DOHH2 (cell line): ENCODE measurements at regions not wholly inside any gene's neighbourhood (a gene's known extent, or its start where the extent isn't known, plus 50 kb on each side); places are given as distances from the start of the nearest gene placed in this dataset.

Experiments
- EZH2phosphoT487 ChIP-seq: fragments of 200-600 bp; sonication (generic); IDR thresholded peaks from 2 replicates; pipeline ENCODE4 v1.6.1; 2017; ENCODE audit warnings: borderline replicate concordance, mild to moderate bottlenecking, antibody characterized with exemption, low read length, moderate library complexity, mixed read lengths
- TF ChIP-seq, protein P1 (sequence below): fragments of 200-600 bp; sonication (generic); IDR thresholded peaks from one replicate; pipeline ENCODE4 v1.5.1; 2014; ENCODE audit warnings: antibody characterized with exemption, mild to moderate bottlenecking, low read depth, low read length; ENCODE audit not compliant: poor library complexity, severe bottlenecking

DNA sequence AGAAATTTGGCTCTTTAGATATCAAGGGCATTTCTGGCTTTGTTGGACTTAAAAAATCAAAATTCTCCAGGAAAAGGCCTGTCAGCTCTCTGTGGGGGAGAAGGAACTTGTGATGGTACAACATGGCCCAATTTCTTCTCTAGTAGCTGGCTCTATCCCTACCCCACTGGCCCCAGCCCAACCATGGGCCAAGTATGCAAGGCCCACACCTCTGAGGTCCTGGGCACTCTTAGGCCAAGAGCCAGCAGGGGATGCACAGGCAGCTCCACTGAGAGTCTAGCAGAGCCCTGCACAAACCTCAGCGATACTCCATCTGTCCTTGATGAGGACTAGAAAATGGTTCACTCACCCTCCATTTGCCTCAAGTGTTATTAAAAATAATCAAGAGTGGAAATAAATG, 261.2 kb downstream of the C7orf25 start:
- TF ChIP-seq, protein P1, sequence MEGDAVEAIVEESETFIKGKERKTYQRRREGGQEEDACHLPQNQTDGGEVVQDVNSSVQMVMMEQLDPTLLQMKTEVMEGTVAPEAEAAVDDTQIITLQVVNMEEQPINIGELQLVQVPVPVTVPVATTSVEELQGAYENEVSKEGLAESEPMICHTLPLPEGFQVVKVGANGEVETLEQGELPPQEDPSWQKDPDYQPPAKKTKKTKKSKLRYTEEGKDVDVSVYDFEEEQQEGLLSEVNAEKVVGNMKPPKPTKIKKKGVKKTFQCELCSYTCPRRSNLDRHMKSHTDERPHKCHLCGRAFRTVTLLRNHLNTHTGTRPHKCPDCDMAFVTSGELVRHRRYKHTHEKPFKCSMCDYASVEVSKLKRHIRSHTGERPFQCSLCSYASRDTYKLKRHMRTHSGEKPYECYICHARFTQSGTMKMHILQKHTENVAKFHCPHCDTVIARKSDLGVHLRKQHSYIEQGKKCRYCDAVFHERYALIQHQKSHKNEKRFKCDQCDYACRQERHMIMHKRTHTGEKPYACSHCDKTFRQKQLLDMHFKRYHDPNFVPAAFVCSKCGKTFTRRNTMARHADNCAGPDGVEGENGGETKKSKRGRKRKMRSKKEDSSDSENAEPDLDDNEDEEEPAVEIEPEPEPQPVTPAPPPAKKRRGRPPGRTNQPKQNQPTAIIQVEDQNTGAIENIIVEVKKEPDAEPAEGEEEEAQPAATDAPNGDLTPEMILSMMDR, result no peak
- TF ChIP-seq EZH2phosphoT487, result no peak
